DMS79 (cell line): ENCODE measurements at regions not wholly inside any gene's neighbourhood (a gene's known extent, or its start where the extent isn't known, plus 50 kb on each side); places are given as distances from the start of the nearest gene placed in this dataset.
"Not testable (repeated sequence)": the region's sequence is repeated elsewhere in the genome, so short reads cannot be mapped to it uniquely, and the experiment has no call there.

Source experiments
- DNase-seq: peaks from one replicate; lab custom pipeline; 2025; lab: John Stamatoyannopoulos, UW

GRCh38 chr7:138369797-138370196, 90.3 kb upstream of the TRIM24 start:
- no peak for DNase-seq

DNA sequence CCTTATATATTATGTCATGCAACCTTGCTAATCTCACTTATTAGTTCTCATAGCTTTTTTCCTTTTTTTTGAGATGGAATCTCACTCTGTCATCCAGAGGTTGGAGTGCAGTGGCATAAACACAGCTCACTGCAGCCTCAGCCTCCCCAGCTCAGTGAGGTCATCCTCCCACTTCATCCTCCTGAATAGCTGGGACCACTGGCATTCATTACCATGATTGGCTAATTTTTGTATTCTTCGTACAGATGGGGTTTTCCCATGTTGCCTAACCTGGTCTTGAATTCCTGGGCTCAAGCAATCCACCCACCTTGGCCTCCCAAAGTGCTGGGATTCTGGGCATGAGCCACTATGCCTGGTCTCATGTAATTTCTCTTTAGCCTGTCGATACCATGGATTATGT, 89.1 kb upstream of the TRIM24 start:
- DNase-seq = no peak

DNA sequence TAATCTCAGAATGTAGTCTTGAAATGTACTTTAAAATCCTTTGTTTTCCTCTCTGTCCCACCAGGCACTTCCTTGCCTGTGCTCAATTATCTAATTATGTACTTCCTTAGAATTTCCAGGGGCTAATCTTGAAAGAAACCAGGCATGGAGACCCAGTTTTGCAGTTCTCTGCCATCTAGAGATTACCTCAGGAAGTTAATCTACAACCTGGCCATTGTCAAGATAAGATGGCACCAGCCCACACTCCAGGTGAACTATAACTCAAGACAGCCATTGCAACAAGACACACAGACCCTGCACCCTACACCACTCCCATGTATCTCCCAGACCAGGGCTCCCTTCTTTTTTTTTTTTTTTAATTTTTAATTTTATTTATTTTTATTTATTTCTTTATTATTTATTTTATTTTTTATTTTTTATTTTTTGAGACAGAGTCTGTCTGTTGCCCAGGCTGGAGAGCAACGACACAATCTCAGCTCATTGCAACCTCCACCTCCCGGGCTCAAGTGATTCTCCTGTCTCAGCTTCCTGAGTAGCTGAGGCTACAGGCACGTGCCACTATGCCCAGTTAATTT, 85.9 kb upstream of the TRIM24 start:
- no peak for DNase-seq

DNA sequence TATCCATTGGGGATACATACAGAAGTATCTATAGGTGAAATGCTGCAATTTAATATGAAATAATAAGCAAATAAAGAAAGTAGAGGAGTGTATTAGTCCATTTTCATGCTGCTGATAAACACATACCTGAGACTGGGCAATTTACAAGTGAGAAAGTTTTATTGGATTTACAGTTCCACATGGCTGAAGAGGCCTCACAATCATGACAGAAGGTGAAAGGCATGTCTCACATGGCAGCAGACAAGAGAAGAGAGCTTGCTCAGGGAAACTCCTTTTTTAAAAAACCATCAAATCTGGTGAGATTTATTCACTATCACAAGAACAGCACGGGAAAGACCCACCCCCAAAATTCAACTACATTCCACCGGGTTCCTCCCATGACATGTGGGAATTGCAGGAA, 82.8 kb upstream of the TRIM24 start:
- no peak for DNase-seq

DNA sequence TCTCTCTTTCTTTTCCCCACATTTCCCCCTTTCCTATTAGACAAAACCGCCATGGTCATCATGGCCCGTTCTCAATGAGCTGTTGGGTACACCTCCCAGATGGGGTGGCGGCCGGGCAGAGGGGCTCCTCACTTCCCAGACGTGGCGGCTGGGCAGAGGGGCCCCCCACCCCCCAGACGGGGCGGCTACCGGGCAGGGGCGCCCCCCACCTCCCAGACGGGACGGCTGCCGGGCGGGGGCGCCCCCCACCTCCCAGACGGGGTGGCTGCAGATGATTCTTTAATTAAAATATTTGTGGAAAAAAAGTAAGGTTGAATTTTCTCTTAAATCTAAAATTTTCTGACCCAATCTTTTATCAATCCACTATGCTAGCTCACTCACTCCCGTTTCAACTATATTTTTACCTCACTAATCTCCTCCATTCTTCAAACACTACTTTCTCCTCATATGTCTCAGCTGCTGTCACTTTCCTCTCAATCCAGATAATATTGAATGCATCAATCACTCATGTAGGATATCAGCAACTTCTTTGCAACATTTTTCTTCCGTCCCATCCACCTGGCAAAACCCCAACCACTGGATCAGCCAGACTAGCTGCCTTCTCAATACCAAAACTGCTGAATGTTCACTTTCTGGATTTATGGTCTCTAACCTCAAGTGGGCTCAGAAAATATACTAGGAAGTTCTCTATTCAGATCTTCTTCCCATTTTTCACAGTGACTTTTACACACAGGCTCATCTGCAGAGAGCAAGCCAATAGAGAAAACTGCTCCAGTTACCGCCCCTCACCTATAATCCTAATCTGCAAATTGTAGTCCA, 81.1 kb upstream of the TRIM24 start:
- no peak for DNase-seq

GRCh38 chr7:138382862-138383565, 77.0 kb upstream of the TRIM24 start:
- DNase-seq = no peak

- no peak for DNase-seq
These were observed 73.2 kb upstream of the TRIM24 start for GRCh38 chr7:138386821-138387220.

DNA sequence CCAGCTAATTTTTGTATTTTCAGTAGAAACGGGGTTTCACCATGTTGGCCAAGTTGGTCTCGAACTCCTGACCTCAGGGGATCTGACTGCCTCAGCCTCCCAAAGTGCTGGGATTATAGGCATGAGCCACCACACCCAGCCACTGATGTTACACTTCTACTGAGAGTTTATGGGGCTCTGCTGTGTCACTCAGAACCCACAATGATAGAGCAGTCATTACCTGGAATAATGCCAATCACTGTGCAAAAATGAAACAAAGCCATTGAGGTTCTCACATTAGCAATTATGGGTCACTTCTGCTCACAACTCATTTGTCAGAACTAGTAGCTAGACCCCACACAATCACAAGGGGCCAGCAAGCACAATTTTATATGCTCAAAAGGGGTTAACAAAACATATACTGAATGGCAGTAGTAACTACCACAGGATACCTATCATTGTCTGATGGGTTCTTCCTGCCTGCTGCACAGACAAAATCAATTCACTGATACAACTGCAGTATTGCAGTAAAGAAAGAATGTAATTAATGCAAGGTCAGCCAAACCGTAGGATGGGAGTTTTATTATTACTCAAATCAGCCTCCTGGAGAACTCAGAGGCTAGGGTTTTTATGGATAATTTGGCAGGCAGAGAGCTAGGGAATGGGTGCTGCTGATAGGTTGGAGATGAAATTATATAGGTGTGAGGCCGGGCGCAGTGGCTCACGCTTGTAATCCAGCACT, 72.1 kb upstream of the TRIM24 start:
- no peak for DNase-seq

DNA sequence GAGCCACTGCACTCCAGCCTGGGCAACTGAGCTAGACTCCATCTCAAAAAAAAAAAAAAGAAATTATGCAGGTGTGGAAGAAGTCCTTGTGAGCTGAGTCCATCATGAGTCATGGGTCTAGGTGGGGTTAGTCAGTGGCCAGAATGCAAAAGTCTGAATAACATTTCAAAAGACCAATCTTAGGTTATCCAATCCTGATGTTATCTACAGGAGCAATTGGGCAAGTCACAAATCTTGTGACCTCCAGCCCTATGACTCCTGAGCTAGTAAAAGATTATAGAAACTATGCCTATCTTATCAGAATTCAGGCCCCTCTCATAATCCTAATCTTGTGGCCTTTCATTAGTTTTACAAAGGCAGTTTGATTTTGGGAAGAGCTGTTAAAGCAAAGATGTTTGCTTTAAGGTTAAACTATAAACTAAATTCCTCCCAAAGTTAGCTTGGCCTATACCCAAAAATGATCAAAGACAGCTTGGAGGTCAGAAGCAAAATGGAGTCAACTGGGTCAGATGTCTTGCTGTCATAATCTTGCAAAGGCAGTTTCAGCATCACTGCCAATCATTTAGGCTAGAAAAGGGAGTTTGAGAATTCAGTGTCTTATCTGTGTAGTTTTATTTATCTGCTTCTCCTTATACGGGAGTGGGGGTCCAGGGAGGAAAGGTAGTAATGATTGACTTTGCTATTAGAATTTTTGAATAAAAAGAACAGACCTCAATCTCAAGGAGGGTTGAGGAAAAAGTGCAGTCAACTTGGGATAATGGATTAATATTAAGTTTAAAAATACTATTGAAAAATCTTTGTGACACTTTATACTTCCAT, 71.2 kb upstream of the TRIM24 start:
- no peak for DNase-seq

DNA sequence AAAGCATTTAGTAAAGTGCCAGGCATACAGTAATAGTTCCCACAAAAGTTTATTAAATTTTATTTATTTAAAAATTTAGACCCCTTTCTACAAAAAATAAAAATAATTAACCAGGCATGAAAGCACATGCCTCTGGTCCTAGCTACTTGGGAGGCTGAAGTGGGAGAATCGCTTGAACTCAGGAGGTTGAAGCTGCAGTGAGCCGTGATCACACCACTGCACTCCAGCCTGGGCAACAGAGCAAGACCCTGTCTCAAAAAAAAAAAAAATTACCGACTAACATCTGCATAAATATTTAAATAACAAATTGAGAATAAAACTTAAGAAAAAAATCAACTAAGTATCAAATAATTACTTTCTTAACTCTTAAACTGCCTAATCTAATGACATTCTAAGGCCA, 64.3 kb upstream of the TRIM24 start:
- DNase-seq = no peak

- DNase-seq = no peak
These were observed 63.6 kb upstream of the TRIM24 start for GRCh38 chr7:138396251-138397070.

- DNase-seq = not testable (repeated sequence)
These were observed 63.0 kb upstream of the TRIM24 start for GRCh38 chr7:138397071-138397433.

DNA sequence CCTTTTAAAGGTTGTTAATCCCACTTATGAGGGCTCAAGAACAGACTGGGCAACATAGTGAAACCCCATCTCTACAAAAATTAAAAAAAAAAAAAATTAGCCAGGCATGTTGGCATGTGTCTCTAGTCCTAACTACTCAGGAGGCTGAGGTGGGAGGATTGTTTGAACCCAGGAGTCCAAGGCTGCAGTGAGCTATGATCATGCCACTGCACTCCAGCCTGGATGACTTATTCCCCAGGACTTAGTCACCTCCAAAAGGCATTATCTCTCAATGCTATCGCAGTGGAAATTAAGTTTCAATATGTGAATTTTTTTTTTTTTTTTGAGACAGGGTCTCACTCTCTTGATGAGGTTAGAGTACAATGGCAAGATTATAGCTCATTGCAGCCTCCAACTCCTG, 61.2 kb upstream of the TRIM24 start:
- no peak for DNase-seq

- no peak for DNase-seq
These were observed 59.6 kb upstream of the TRIM24 start for GRCh38 chr7:138400400-138400886.

- no peak for DNase-seq
These were observed 57.3 kb upstream of the TRIM24 start for GRCh38 chr7:138402749-138403148.

GRCh38 chr7:138405496-138405895, 54.6 kb upstream of the TRIM24 start:
- DNase-seq = no peak

GRCh38 chr7:138407792-138408191, 52.3 kb upstream of the TRIM24 start:
- DNase-seq = no peak
